H1 (cell line): ENCODE measurements at regions not wholly inside any gene's neighbourhood (a gene's known extent, or its start where the extent isn't known, plus 50 kb on each side); places are given as distances from the start of the nearest gene placed in this dataset.

ENCODE experiments used
- ASH2L ChIP-seq: fragments of 200-600, 300-600 bp; sonication (generic); IDR thresholded peaks from one replicate; pipeline ENCODE4 v1.7.1; 2017; ENCODE audit warnings: low read length
- BCL11A ChIP-seq, 2 experiments: IDR thresholded peaks; one replicate each; pipeline ENCODE4 v1.6.1; 2011; ENCODE audit warnings: low read depth in 2 of 2, low read length in 2 of 2, mild to moderate bottlenecking in 2 of 2
- CEBPB ChIP-seq: IDR thresholded peaks from 2 replicates; pipeline ENCODE4 v1.6.1; 2012; ENCODE audit warnings: low read depth, low read length
- CHD2 ChIP-seq: IDR thresholded peaks from 2 replicates; pipeline ENCODE4 v1.6.1; 2012; ENCODE audit warnings: low read length, improper control_type of control experiment
- FOSL1 ChIP-seq: IDR thresholded peaks from 2 replicates; pipeline ENCODE4 v1.6.1; 2011; ENCODE audit warnings: mild to moderate bottlenecking, low read depth, low read length, moderate library complexity; ENCODE audit not compliant: insufficient read depth
- GABPA ChIP-seq: IDR thresholded peaks from 2 replicates; pipeline ENCODE4 v1.6.1; 2011; ENCODE audit warnings: mild to moderate bottlenecking, low read length, moderate library complexity, borderline replicate concordance; ENCODE audit not compliant: insufficient read depth
- KDM1A ChIP-seq: fragments of 200-600, 300-600 bp; sonication (generic); IDR thresholded peaks from 2 replicates; pipeline ENCODE4 v1.7.1; 2016; ENCODE audit warnings: mild to moderate bottlenecking, low read length, borderline replicate concordance
- RNF2 ChIP-seq: fragments of 200-900, 300-1000 bp; sonication (generic); IDR thresholded peaks from 2 replicates; pipeline ENCODE4 v1.7.1; 2016; ENCODE audit warnings: borderline replicate concordance, low read depth, mild to moderate bottlenecking, antibody characterized with exemption, low read length; ENCODE audit not compliant: poor library complexity, severe bottlenecking; ENCODE audit errors: missing control alignments
- SIN3A ChIP-seq, 2 experiments: IDR thresholded peaks in 1 of 2; conservative IDR thresholded peaks in 1 of 2; 2 replicates each; pipeline ENCODE4 v1.6.1; 2011 to 2012; ENCODE audit warnings: low read length in 2 of 2, improper control_type of control experiment in 1 of 2, low read depth in 1 of 2, mild to moderate bottlenecking in 1 of 2
- TF ChIP-seq, protein P1 (sequence below): IDR thresholded peaks from 2 replicates; pipeline ENCODE4 v1.6.1; 2011; ENCODE audit warnings: low read length, improper control_type of control experiment

DNA sequence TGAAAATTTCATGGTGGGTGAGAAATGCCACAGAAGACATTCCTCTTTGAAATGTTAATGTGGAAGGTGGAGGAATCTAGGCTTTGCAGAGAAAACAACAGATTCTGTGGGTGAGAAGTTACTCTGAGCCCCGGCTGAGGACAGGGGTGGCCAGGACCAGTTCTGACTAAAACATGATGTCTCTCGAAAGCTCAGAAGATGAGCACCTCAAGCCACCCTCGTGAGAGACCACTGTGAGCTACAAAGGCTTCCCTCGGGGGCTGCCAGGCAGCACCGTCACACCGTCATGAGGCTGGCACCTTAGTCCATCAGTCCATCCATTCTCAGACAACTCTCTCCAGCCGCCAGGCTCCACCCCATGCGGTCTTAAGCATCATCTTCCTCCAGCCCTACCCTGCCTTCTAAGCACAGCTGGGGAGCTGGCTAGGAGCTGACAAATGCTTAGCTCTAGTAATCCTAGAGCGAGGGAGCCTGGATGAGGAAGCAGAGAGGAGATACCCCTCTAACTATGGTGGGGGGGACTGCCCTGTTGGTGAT is 360.5 kb downstream of the SHANK2 start (continued):
- no peak for TF ChIP-seq FOSL1
- no peak for TF ChIP-seq CEBPB
- TF ChIP-seq GABPA = no peak
- no peak for TF ChIP-seq BCL11A (IDR thresholded peaks at IDR 0.05; ENCODE audit: low read depth in 2 of 2, low read length in 2 of 2)
- TF ChIP-seq SIN3A (conservative IDR thresholded peaks at IDR 0.05 in 1 of 2, IDR thresholded peaks at IDR 0.05 in 1 of 2; ENCODE audit: low read depth in 1 of 2, low read length in 2 of 2) = no peak
- TF ChIP-seq KDM1A = no peak
- no peak for TF ChIP-seq CHD2
- TF ChIP-seq RNF2 = no peak
- TF ChIP-seq ASH2L = no peak
- TF ChIP-seq, protein P1, sequence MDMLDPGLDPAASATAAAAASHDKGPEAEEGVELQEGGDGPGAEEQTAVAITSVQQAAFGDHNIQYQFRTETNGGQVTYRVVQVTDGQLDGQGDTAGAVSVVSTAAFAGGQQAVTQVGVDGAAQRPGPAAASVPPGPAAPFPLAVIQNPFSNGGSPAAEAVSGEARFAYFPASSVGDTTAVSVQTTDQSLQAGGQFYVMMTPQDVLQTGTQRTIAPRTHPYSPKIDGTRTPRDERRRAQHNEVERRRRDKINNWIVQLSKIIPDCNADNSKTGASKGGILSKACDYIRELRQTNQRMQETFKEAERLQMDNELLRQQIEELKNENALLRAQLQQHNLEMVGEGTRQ = no peak
